ENCODE measurements at regions not wholly inside any gene's neighbourhood (a gene's known extent, or its start where the extent isn't known, plus 50 kb on each side); places are given as distances from the start of the nearest gene placed in this dataset.

DNA sequence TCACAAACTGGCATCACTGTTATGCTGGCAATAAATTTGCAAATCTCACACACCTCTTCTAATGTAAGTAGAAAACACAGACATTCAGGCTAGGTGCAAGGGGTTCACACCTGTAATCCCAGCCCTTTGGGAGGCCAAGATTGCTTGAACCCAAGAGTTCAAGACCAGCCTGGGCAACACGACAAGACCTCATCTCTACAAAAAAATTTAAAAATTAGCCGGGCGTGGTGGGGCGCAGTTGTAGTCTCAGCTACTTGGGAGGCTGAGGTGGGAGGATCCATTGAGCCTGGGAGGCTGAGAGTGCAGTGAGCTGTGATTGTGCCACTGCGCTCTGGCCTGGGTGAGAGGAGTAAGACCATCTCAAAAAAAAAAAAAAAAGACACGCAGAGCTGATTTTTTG is 83.1 kb upstream of the ENPP6 start:
- WGBS, 5 donors, result 96 to 99% (median 98%) methylated on average over 6 of the region's 6 CpGs
- no peaks in the 10 kb centered on the region for H3K27me3 ChIP-seq (replicated peaks in 1 of 7)
- no peak for DNase-seq

DNA sequence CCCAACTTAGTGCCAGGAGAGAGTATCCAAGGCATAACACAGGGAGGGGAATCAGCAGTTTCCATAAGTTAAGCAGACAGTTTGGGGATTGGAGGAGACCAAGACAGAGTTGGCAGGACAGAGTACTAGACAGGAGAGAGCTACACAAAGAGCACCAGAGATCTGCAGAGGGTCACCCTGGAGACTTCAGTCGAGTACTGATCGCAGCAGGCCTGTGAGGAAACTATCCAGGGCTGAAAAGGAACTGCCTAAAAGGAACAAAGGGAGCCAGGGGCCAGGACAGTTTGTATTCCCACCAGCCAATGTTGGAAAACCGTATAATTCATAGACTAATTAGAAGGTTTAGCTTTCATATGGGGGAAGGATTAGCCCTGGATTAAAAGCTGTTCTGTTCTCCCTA is 80.6 kb upstream of the ENPP6 start:
- intact Hi-C loops (cut with DNase I; ENCODE audit: low total_unique reads), result loop anchor here (10.0 kb wide), 1 partner anchor 87 kb away; no protein-coding TSS in a partner anchor
- H3K27ac ChIP-seq, result no peak overlapping the region
- peaks cover 0 to 9% (median 6%) of the 10 kb centered on the region in 6 donors for H3K4me1 ChIP-seq
- H3K36me3 ChIP-seq, result no peaks in the 10 kb centered on the region
- no peak for DNase-seq
- 82 to 86% (median 83%) methylated on average over 3 of the region's 3 CpGs for WGBS, 5 donors
- TF ChIP-seq, protein P1, sequence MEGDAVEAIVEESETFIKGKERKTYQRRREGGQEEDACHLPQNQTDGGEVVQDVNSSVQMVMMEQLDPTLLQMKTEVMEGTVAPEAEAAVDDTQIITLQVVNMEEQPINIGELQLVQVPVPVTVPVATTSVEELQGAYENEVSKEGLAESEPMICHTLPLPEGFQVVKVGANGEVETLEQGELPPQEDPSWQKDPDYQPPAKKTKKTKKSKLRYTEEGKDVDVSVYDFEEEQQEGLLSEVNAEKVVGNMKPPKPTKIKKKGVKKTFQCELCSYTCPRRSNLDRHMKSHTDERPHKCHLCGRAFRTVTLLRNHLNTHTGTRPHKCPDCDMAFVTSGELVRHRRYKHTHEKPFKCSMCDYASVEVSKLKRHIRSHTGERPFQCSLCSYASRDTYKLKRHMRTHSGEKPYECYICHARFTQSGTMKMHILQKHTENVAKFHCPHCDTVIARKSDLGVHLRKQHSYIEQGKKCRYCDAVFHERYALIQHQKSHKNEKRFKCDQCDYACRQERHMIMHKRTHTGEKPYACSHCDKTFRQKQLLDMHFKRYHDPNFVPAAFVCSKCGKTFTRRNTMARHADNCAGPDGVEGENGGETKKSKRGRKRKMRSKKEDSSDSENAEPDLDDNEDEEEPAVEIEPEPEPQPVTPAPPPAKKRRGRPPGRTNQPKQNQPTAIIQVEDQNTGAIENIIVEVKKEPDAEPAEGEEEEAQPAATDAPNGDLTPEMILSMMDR (IDR thresholded peaks at IDR 0.05 in 8 of 11, conservative IDR thresholded peaks at IDR 0.05 in 3 of 11), result no peak
- TF ChIP-seq POLR2A (IDR thresholded peaks at IDR 0.05) (no peak), POLR2AphosphoS5 (IDR thresholded peaks at IDR 0.05) (no peak)
- H3K27me3 ChIP-seq (replicated peaks in 1 of 7), result no peaks in the 10 kb centered on the region
- H3K9me3 ChIP-seq, result peaks cover 0 to 10% (median 0%) of the 10 kb centered on the region in 8 donors
- H3K4me3 ChIP-seq, result no peak overlapping the region

More for the DNA sequence above, 83.1 kb upstream of the ENPP6 start:
- intact Hi-C loops (cut with DNase I; ENCODE audit: low total_unique reads), result no loop called here
- TF ChIP-seq POLR2A (IDR thresholded peaks at IDR 0.05) (no peak), POLR2AphosphoS5 (IDR thresholded peaks at IDR 0.05) (no peak)
- TF ChIP-seq, protein P1 (IDR thresholded peaks at IDR 0.05 in 8 of 11, conservative IDR thresholded peaks at IDR 0.05 in 3 of 11), result no peak
- Histone ChIP-seq H3K27ac (no peak overlapping the region), H3K4me3 (no peak overlapping the region), H3K9me3 (peaks cover 0 to 24% (median 10%) of the 10 kb centered on the region in 8 donors), H3K4me1 (no peaks in the 10 kb centered on the region), H3K36me3 (no peaks in the 10 kb centered on the region)

DNA sequence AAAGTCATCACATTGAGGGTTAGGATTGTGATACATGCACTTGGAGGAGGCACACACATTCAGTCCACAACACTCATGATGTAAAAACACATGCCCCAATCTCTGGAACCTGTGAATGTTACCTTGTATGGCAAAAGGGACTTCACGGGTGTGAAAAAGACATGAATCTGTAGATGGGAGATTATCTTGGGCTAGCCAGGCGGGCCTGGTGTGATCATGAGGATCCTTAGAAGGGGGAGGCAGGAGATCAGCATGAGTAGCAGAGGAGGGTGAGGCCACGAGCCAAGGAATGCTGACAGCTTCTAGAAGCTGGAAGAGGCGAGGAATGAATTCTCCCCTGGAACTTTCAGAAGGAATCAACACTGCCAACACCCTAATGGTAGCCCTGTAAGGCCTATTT is 77.5 kb upstream of the ENPP6 start:
- TF ChIP-seq POLR2A (IDR thresholded peaks at IDR 0.05), result no peak
- TF ChIP-seq POLR2AphosphoS5 (IDR thresholded peaks at IDR 0.05), result no peak
- TF ChIP-seq, protein P1 (IDR thresholded peaks at IDR 0.05 in 8 of 11, conservative IDR thresholded peaks at IDR 0.05 in 3 of 11), result no peak
- Histone ChIP-seq H3K4me1 (peaks cover 0 to 13% (median 10%) of the 10 kb centered on the region in 6 donors), H3K27me3 (replicated peaks in 1 of 7) (no peaks in the 10 kb centered on the region), H3K4me3 (no peak overlapping the region), H3K27ac (no peak overlapping the region), H3K36me3 (no peaks in the 10 kb centered on the region), H3K9me3 (peaks cover 0 to 5% (median 0%) of the 10 kb centered on the region in 8 donors)
- intact Hi-C loops (cut with DNase I; ENCODE audit: low total_unique reads), result loop anchor here (10.0 kb wide), 1 partner anchor 90 kb away; no protein-coding TSS in a partner anchor
- no peak for DNase-seq
- WGBS, 5 donors, result 91 to 97% (median 94%) methylated on average over 4 of the region's 4 CpGs

DNA sequence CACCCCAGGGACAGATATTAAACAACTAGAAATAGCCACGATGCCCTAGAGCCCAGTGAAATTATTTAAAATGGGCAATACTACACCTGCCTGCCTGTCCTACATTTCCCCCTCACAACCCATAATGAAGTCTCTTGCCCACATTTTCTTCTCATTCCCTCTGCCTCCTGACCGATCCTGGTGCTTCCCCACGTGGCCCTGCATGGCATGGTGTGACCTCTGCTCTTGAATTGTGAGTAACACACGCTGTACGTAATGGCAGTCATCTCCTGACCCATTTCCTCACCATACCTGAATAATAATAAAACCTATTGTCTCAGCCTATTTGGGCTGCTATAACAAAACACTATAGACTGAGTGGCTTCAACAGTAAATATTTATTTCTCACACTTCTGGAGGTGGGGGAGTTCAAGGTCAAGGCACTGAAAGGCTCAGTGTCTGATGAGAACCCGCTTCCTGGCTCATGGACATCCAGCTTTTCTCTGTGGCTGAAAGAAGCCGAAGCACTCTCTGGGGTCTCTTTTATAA is 77.0 kb upstream of the ENPP6 start:
- Histone ChIP-seq H3K27ac (no peak overlapping the region), H3K27me3 (replicated peaks in 1 of 7) (no peaks in the 10 kb centered on the region), H3K9me3 (peaks cover 0 to 5% (median 0%) of the 10 kb centered on the region in 8 donors), H3K4me3 (no peak overlapping the region), H3K4me1 (peaks cover 0 to 13% (median 10%) of the 10 kb centered on the region in 6 donors), H3K36me3 (no peaks in the 10 kb centered on the region)
- 84 to 95% (median 91%) methylated on average over 7 of the region's 7 CpGs for WGBS, 5 donors
- DNase-seq, result no peak
- no peak for TF ChIP-seq POLR2AphosphoS5 (IDR thresholded peaks at IDR 0.05)
- intact Hi-C loops (cut with DNase I; ENCODE audit: low total_unique reads), result loop anchor here (10.0 kb wide), 1 partner anchor 90 kb away; no protein-coding TSS in a partner anchor

Measured in spleen (tissue), 11 donors.